ENCODE measurements at regions not wholly inside any gene's neighbourhood (a gene's known extent, or its start where the extent isn't known, plus 50 kb on each side); places are given as distances from the start of the nearest gene placed in this dataset.

DNA sequence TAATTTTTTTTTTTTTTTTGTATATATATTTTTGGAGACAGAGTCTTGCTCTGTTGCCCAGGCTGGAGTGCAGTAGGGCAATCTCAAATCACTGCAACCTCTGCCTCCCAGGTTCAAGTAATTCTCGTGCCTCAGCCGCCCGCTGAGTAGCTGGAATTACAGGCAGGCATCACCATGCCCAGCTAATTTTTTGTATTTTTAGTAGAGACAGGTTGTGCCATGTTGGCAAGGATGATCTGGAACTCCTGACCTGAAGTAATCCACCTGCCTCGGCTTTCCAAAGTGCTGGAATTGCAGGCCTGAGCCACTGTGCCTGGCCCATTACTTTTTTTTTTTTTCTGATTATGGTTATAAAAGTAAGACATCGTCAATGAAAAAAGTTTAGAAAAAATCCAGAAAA, 84.0 kb upstream of the LMNB1 start:
- DNase-seq (ENCODE audit: unreplicated experiment), result no peak
- TF ChIP-seq, protein P1, sequence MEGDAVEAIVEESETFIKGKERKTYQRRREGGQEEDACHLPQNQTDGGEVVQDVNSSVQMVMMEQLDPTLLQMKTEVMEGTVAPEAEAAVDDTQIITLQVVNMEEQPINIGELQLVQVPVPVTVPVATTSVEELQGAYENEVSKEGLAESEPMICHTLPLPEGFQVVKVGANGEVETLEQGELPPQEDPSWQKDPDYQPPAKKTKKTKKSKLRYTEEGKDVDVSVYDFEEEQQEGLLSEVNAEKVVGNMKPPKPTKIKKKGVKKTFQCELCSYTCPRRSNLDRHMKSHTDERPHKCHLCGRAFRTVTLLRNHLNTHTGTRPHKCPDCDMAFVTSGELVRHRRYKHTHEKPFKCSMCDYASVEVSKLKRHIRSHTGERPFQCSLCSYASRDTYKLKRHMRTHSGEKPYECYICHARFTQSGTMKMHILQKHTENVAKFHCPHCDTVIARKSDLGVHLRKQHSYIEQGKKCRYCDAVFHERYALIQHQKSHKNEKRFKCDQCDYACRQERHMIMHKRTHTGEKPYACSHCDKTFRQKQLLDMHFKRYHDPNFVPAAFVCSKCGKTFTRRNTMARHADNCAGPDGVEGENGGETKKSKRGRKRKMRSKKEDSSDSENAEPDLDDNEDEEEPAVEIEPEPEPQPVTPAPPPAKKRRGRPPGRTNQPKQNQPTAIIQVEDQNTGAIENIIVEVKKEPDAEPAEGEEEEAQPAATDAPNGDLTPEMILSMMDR (IDR thresholded peaks at IDR 0.05; ENCODE audit: unreplicated experiment), result no peak
- no peak overlapping the region for H3K27ac Mint-ChIP-seq (ENCODE audit: low read depth, unreplicated experiment)
- H3K27me3 Mint-ChIP-seq (ENCODE audit: insufficient read depth, unreplicated experiment), result no peaks in the 10 kb centered on the region
- H3K9me3 Mint-ChIP-seq (ENCODE audit: unreplicated experiment), result no peaks in the 10 kb centered on the region
- BruUV-seq (replicated peaks), result no TSS peak
- ChIA-PET CTCF (interaction anchor here (0.7 kb wide), 1 partner anchor 9 kb away, joined by 3 read pairs; no protein-coding TSS in a partner anchor), POLR2A (interaction anchor here (0.7 kb wide), 1 partner anchor 8 kb away, joined by 6 read pairs; no protein-coding TSS in a partner anchor)
- H3K4me1 Mint-ChIP-seq (ENCODE audit: insufficient read depth, unreplicated experiment), result no peaks in the 10 kb centered on the region
- intact Hi-C loops (cut with micrococcal nuclease), result no loop called here
- H3K4me3 Mint-ChIP-seq (ENCODE audit: unreplicated experiment), result no peak overlapping the region
- H3K36me3 Mint-ChIP-seq (ENCODE audit: insufficient read depth, unreplicated experiment), result no peaks in the 10 kb centered on the region

DNA sequence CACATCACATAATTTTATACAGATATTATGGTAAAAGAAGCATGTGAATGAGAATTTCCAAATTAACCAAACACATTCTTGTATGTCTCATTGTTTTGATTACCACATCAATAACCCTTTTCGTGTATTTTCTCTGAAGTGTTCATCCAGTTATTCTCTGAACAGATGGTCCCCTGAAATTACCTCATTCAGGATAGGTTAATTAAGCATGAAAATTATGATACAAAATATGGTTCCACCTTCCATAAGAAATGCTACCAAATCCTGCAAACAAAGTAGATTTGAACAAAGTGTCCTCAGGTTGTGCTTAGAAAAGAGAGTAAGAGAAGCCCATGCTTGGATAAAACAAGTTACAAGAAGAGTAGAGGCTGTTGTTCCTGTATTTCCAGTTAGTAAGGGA, 83.1 kb upstream of the LMNB1 start:
- Mint-ChIP-seq H3K9me3 (ENCODE audit: unreplicated experiment) (no peaks in the 10 kb centered on the region), H3K27me3 (ENCODE audit: insufficient read depth, unreplicated experiment) (no peaks in the 10 kb centered on the region), H3K4me1 (ENCODE audit: insufficient read depth, unreplicated experiment) (no peaks in the 10 kb centered on the region), H3K4me3 (ENCODE audit: unreplicated experiment) (no peak overlapping the region), H3K27ac (ENCODE audit: low read depth, unreplicated experiment) (no peak overlapping the region), H3K36me3 (ENCODE audit: insufficient read depth, unreplicated experiment) (no peaks in the 10 kb centered on the region)
- ChIA-PET POLR2A (no interaction called here), CTCF (no interaction called here)
- intact Hi-C loops (cut with micrococcal nuclease), result no loop called here
- TF ChIP-seq, protein P1 (IDR thresholded peaks at IDR 0.05; ENCODE audit: unreplicated experiment), result no peak
- no TSS peak for BruUV-seq (replicated peaks)
- DNase-seq (ENCODE audit: unreplicated experiment), result no peak

DNA sequence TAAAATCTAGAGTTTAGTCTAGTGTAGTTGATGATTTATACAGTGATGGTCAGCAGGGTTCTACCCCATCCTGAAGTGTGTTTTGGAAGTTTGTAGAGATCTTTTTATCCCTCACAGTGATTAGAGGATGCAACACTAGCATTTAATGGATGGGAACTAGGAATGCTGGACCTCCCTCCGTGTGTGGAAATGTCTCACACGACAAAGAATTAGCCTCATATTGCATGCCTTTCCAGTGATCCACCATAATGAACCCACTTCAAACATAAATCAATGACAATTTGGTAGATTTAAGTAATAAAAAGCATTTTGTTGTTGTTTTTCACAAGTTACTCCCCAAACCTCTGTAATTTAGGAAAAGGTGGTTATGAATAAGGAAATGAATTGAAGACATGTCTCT, 82.5 kb upstream of the LMNB1 start:
- TF ChIP-seq, protein P1 (IDR thresholded peaks at IDR 0.05; ENCODE audit: unreplicated experiment), result no peak
- H3K36me3 Mint-ChIP-seq (ENCODE audit: insufficient read depth, unreplicated experiment), result no peaks in the 10 kb centered on the region
- no peak for DNase-seq (ENCODE audit: unreplicated experiment)
- no peaks in the 10 kb centered on the region for H3K27me3 Mint-ChIP-seq (ENCODE audit: insufficient read depth, unreplicated experiment)
- ChIA-PET POLR2A (no interaction called here), CTCF (no interaction called here)
- H3K27ac Mint-ChIP-seq (ENCODE audit: low read depth, unreplicated experiment), result no peak overlapping the region
- H3K4me1 Mint-ChIP-seq (ENCODE audit: insufficient read depth, unreplicated experiment), result no peaks in the 10 kb centered on the region
- no peak overlapping the region for H3K4me3 Mint-ChIP-seq (ENCODE audit: unreplicated experiment)
- no TSS peak for BruUV-seq (replicated peaks)
- H3K9me3 Mint-ChIP-seq (ENCODE audit: unreplicated experiment), result no peaks in the 10 kb centered on the region
- intact Hi-C loops (cut with micrococcal nuclease), result no loop called here

DNA sequence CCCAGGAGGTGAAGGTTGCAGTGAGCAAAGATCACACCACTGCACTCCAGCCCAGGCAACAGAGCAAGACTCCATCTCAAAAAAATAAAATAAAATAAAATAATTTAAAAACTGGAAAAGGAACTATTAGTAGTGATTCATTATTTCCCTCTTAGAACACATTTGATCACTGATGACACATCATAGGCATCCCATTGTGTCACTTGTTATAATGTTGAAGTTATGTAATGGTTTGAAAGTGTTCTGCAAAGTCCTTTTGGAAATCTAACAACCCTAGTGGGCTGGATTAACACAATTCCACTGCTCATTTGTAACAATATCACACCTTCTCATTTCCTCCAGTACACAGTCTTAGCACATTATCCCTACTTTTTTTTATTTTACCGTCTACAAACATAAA, 81.8 kb upstream of the LMNB1 start:
- Mint-ChIP-seq H3K4me1 (ENCODE audit: insufficient read depth, unreplicated experiment) (no peaks in the 10 kb centered on the region), H3K9me3 (ENCODE audit: unreplicated experiment) (no peaks in the 10 kb centered on the region), H3K36me3 (ENCODE audit: insufficient read depth, unreplicated experiment) (no peaks in the 10 kb centered on the region), H3K4me3 (ENCODE audit: unreplicated experiment) (no peak overlapping the region), H3K27me3 (ENCODE audit: insufficient read depth, unreplicated experiment) (no peaks in the 10 kb centered on the region), H3K27ac (ENCODE audit: low read depth, unreplicated experiment) (no peak overlapping the region)
- intact Hi-C loops (cut with micrococcal nuclease), result no loop called here
- ChIA-PET POLR2A (no interaction called here), CTCF (interaction anchor here (0.7 kb wide), 1 partner anchor 96 kb away, joined by 3 read pairs; no protein-coding TSS in a partner anchor)
- DNase-seq (ENCODE audit: unreplicated experiment), result no peak
- TF ChIP-seq, protein P1 (IDR thresholded peaks at IDR 0.05; ENCODE audit: unreplicated experiment), result no peak
- no TSS peak for BruUV-seq (replicated peaks)
